GM12892 (cell line): ENCODE measurements at regions not wholly inside any gene's neighbourhood (a gene's known extent, or its start where the extent isn't known, plus 50 kb on each side); places are given as distances from the start of the nearest gene placed in this dataset.

Experiments used
- POLR2A ChIP-seq: IDR thresholded peaks from 2 replicates; pipeline ENCODE4 v1.6.1; 2011; ENCODE audit warnings: low read depth, low read length, control low read depth
- POLR2AphosphoS5 ChIP-seq: IDR thresholded peaks from 2 replicates; pipeline ENCODE4 v1.6.1; 2011; ENCODE audit warnings: low read depth, low read length, control low read depth

GRCh38 chr2:48157150-48157549 lies 157.3 kb upstream of the FOXN2 start:
- TF ChIP-seq POLR2A (no peak), POLR2AphosphoS5 (no peak)
